Adrenal gland (tissue), 5 donors: ENCODE measurements at regions not wholly inside any gene's neighbourhood (a gene's known extent, or its start where the extent isn't known, plus 50 kb on each side); places are given as distances from the start of the nearest gene placed in this dataset.

ENCODE experiments used
- CTCF ChIP-seq, 6 experiments: fragments of 450-650 bp in 4 of 6; fragments of 200-600 bp in 2 of 6; sonication (generic) in 1 of 6; IDR thresholded peaks; 1 replicate in 5 of 6; 2 replicates in 1 of 6; pipeline versions ENCODE4 v1.5.1 to v1.8.0; 2016 to 2021; ENCODE audit warnings: antibody characterized with exemption in 6 of 6, mild to moderate bottlenecking in 2 of 6, moderate library complexity in 1 of 6
- POLR2A ChIP-seq, 2 donors: fragments of 450-650 bp; IDR thresholded peaks; one replicate each; pipeline ENCODE4 v1.6.1; 2017; ENCODE audit warnings: antibody characterized with exemption in 2 of 2, mild to moderate bottlenecking in 2 of 2, moderate library complexity in 1 of 2
- donor health status: DM: no; HTN: no; CAD: no.

DNA sequence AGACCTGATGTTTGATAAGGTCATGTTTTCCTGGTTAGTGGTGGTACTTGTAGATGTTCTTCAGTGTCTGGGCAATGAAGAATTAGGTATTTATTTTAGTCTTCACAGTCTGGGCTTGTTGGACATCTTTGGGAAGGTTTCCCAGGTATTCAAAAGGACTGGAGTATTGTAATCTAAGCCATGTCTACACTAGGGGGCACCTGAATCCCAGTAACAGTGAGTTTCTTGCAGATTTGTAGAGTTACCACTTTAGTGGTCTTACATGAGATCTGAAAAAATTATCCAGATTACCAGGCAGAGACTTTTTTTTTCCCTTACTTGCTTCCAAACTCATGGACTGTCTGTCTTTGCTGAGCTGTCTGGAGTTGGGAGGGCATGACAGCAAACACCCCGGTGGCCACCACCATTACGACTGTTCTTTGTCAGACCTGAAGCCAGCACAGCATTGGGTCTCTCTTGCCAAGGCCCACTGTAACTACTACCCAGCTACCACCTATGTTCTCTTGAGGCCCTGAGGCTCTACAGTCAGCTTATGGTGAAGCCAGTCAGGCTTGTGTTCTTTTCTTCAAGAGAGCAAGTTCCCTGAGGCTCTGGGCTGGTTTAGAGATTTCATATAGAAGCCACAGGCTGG, 820.7 kb upstream of the FBXO33 start:
- TF ChIP-seq CTCF (IDR thresholded peaks at IDR 0.05) (no peak), POLR2A (IDR thresholded peaks at IDR 0.05) (no peak)
